Superior temporal gyrus (tissue), 1 donor: ENCODE measurements at regions not wholly inside any gene's neighbourhood (a gene's known extent, or its start where the extent isn't known, plus 50 kb on each side); places are given as distances from the start of the nearest gene placed in this dataset.

ENCODE experiments used
- DNase-seq: peaks from one replicate; pipeline ENCODE4 v3.0.0-alpha.2; 2016; ENCODE audit errors: extremely low spot score

GRCh38 chr5:99724732-99725290 lies 796.0 kb upstream of the CHD1 start:
- no peak for DNase-seq

DNA sequence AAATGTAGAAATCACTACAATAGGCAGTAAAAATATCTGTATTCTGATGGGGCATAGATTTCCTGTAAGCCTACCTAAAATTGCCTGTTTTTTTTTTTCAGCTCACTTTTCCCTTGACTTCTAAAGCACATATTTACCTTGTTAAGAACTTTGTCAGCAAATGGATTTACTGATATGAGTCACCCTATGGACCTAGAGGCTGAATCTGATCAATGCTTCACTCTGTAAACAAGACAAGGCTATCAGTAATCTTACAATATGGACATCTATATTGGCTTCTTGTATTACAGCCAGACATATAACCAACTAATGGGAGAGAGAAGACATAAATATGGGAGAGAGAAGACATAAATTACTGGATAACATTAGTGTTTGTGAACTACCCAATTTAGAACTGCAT lies 792.7 kb upstream of the CHD1 start:
- no peak for DNase-seq

- no peak for DNase-seq
Observed at GRCh38 chr5:99715921-99716320, 787.1 kb upstream of the CHD1 start.

- DNase-seq: no peak
Observed at GRCh38 chr5:99706160-99706559, 777.4 kb upstream of the CHD1 start.

- no peak for DNase-seq
Observed at GRCh38 chr5:99702565-99702964, 773.8 kb upstream of the CHD1 start.

DNA sequence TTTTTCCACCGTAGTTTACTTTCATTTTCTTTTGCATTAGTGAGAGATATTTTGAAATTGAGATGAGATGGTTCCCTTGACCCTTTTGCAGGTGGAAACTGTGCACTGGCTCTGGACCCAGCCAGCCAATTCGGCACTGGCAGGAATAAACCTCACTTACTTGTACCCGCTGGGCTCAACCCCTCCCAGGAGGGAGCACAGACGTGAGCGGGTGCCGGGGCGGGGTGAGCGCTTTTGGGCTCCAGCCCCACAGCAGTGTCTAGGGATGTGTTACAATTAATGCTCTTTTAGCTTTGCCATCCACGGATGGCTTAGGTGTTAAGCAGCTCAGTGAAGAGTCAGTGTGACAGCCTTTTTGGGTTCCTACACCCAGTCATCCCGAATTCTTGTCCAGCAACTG lies 766.1 kb upstream of the CHD1 start:
- no peak for DNase-seq

DNA sequence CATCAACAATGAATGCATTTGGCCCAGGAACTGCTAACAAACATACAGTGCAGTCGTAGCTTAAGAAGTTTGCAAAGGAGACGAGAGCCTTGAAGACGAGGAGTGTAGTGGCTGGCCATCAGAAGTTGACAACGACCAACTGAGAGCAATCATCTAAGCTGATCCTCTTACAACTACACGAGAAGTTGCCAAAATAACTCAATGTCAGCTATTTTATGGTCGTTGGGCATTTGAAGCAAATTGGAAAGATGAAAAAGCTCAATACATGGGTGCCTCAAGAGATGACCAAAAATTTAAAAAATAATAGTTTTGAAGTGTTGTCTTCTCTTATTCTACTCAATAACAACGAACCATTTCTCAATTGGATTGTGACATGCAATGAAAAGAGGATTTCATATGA lies 757.7 kb upstream of the CHD1 start:
- DNase-seq: no peak

DNA sequence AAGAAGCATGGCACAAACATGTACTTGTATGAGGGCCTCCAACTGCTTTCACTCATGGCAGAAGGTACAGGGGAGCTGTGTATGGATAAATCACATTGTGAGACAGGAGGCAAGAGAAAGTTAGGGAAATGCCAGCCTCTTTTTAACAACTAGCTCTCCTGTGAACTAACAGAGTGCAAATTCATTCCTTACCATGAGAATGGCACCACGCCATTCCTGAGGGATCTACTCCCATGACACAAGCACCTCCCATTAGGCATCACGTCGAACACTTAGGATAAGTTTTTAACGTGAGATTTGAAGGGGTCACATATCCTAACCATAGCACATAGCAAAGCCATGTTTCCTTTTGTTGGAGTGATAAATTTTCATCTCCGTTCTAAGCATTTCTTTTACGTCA lies 747.2 kb upstream of the CHD1 start:
- no peak for DNase-seq

DNA sequence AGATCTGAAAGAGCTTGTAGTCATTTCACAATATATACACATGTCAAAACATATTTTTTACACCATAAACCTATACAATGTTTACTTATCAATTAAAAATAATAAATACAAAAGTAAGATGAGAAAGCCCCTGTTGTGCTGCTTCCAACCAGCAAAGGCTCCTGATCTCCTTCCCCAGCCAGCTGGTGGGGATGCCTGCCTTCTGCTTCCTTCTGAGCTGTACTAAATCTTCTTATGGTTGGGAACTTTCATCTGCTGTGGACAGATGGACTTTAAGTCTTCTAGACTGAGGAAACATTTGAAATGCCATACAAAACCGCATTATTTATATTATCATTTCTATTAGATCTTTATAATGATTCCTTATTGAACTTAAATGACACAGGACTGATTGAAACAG lies 745.3 kb upstream of the CHD1 start:
- DNase-seq: no peak

DNA sequence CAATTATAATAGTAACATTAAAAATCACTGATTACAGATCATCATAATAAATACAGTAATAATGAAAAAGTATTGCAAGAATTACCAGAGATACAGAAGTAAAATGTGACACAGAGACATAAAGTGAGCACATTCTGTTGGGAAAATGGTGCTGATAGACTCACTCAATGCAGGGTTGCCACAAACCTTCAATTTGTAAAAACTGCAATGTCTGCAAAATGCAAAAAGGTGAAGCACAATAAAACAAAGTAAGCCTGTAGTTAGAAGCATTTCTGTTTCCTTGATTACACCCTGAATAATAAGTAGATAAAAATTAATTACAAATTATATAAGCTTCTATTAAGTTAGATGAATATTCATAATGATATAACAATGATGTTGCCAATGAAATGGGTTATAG lies 736.2 kb upstream of the CHD1 start:
- DNase-seq: no peak

GRCh38 chr5:99651298-99651697 lies 722.5 kb upstream of the CHD1 start:
- DNase-seq: no peak

DNA sequence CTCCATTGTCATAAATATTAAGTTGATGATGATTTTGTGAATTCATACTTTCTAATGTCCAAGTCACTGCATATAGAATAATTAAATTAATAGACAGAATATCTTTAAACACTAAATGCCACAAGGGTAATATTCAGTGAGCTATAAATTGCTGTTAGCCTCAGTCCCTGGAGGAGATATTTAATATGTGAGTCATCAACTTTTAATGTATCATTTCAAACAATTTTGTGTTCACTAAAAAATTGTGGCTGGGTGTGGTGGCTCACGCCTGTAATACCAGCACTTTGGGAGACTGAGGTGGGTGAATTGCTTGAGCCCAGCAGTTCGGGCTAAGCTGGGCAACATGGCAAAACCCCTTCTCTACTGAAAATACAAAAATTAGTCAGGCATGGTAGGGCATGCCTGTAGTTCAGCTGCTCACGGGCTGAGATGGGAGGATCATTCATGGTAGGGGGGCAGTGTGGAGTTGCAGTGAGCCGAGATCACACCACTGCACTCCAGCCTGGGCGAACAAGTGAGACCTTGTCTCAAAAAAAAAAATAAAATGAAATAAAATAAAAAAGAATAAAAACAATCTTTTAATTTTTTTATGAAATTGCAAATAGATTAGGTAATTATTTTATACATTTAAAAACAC lies 717.3 kb upstream of the CHD1 start:
- no peak for DNase-seq

DNA sequence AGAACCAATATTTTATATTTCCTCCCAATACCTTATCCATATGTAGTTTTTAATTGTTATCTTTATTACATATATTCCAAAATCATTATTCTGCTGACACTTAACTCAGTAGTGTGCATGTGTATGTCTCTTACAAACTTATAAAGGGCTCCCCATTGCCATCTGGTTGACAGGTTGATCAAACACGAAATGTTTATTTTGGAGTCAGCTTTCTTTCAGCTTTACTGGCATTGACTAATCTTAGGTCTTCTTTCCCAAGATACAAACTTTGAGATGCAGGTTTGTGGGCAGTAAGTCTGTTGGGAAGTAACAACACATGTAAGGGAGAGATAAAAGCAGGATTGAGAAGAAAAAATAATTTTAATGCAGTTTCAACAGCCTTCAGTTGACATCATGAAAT lies 716.0 kb upstream of the CHD1 start:
- DNase-seq: no peak

DNA sequence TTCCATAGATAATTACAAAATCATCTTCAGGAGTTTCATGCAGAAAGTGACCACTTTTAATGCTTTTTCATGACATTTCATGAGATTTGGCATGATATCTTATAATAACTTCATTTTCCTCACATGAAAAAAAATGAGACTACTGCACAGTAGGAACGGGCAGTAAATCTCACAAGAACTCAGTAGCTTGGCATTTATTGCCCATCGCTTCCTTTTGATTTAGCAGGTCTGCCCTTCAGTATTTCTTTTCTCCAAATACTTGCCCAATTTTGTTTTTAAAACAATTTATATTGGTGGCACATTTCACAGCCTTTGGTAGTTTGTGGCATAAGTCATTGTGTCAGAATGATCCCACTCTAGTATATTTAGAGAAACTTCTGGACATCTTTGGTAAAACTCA lies 711.8 kb upstream of the CHD1 start:
- DNase-seq: no peak

DNA sequence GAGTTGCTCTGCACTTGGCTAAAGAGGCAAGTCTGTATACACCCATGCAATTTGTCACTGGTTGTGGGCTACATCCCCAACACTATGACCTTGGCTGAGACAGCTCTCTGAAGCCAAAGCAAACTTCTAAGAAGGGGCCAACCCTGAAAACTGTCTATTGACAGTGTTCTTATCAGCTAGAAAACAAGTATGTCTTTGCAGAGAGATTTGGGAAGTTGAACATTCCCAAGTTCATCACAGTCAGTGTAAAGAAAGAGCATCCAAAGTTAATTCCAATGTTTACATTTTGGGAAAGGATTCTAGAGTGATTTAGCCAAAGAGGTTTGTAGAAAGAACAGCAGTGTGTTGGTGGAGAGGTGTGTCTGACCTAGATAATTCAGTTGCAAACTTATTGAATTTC lies 711.1 kb upstream of the CHD1 start:
- DNase-seq: no peak

DNA sequence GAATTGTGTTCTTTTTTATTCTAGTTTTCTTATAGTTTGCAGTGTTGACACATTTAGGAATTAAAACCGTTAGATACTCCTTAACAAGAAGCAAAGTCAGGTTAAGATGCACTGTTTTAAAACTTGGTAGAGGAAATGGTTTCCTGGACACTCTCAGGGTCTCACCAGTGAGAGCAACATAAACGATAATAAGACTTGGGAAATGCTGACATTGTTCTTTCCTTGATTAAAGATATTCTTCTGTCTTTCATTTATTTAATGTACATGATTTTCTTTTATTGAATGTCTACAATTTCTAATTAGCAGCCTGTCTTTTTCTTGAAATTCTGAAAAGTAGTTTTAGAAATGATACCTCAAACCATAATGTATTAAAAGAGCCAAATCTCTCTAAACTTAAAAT lies 707.9 kb upstream of the CHD1 start:
- no peak for DNase-seq

DNA sequence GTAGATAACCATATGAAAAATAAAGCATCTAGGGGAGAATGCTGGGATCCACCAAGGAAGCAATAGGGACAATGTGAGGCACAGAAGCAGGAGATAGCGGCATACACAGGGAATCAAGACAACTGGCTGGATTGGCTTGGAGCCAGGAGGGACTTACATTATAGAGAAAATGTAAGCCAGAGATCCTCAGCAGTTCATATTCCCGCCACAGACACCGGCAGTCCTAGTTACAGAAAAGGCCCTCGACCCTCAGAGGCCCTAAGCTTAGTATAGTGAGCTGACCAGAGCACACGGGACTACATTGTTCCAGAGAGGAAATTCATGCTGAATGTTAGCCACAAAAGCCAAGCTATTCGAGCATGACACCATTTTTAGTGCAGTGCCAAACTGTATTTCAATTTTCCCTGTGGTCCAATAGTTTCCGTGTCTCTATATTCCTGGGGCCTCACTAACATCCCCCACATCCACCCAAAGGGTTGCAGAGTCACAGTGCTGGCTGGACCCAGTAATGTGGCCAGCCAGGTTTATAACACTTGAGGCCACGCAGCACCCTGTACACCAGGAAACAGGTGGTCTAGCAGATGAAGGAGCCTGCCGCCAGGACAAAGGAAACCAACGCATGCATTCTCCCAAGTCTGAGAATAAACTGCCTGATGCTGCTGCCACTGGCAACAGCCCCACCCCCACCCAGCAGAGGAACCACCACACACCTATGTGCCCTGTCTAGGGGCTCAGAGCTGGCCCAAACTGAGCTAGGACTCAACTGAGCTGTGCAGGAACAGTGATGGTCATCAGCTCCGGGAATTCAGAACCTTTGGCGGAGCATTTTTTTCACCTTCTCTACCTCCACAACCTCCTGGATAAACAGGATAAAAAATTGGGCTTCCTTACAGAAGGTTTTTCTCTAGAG lies 693.2 kb upstream of the CHD1 start:
- DNase-seq: no peak

- DNase-seq: no peak
Observed at GRCh38 chr5:99617335-99617734, 688.5 kb upstream of the CHD1 start.

GRCh38 chr5:99614888-99615287 lies 686.1 kb upstream of the CHD1 start:
- no peak for DNase-seq

DNA sequence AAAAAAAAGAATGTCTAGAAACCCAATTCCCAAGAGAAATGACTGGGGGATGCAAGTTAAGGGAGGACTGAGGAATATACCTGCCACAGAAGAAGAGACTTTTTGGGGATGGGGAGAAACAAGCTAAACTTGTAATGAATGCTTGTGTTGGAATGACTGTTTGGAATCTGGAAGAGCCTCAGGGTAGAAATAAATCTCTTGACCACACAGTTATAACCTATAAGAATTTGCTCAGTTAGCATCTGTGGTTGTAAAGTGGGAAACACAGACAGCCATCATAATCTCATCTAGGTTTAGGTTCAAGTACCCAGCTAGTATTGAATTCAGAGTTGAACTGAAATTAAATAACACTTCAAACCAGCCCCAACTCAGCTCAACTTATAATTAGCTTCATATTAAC lies 678.3 kb upstream of the CHD1 start:
- DNase-seq: no peak

DNA sequence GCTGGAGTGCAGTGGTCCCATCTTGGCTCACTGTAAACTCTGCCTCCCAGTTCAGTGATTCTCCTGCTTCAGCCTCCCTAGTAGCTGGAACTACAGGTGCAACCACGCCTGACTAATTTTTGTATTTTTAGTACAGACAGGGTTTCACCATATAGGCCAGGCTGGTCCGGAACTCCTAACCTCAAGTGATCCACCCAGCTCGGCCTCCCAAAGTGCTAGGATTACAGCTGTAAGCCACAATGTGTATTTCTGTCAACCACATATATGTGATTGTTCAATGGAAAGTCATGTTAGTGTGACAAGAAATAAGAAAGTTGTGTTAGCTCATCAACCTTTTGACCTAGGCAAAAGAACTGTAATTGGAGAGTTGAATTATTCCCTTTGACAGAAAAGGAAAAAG lies 677.1 kb upstream of the CHD1 start:
- DNase-seq: no peak

GRCh38 chr5:99600952-99601351 lies 672.1 kb upstream of the CHD1 start:
- DNase-seq: no peak

GRCh38 chr5:99590806-99591205 lies 662.0 kb upstream of the CHD1 start:
- no peak for DNase-seq
